GM19328 (cell line): ENCODE measurements at regions not wholly inside any gene's neighbourhood (a gene's known extent, or its start where the extent isn't known, plus 50 kb on each side); places are given as distances from the start of the nearest gene placed in this dataset.
"Not testable (repeated sequence)": the region's sequence is repeated elsewhere in the genome, so short reads cannot be mapped to it uniquely, and the experiment has no call there.

Source experiments
- ATAC-seq: cut with Tn5 transposase; IDR thresholded peaks from one replicate; pipeline ENCODE4 v1.9.1; 2021; ENCODE audit warnings: mild to moderate bottlenecking, moderate library complexity; ENCODE audit not compliant: unreplicated experiment

DNA sequence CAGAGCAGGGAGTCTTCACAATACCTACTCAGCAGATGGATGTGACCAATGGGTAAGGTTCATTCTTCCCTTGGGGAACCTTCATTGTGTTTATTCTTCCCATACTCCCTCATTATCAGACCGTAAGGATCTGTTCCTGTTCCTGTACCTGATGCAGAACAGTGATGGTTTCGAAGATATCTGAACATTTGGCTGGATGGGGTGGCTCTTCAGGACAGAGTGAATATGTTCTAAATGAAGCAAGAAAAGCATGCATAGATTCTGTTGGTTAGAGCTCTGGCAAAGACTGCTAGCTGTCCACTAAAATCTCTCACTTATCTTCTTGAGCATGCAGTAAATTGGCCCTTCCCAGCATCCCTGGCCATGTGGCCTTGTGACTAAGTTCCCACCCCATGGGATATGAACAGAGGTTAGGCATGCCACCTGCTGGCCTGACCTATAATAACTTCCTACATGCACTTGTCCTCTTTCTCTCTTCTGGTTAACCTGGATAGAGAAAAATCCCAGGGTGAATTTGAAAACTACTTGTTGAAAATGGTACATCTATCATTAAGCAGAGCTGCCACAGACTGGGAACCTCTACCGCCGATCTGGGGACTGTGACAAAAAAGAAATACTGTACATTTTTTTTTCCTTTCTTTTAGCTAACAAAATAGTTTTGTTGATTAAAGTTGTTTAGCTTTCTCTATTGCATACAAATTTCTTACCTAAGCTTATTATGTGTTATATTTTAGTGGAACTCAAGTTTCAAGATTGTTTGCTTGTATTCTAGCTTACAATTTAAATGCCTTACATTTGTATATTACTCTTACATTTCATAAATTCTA lies 60.0 kb upstream of the BANK1 start:
- ATAC-seq: peak; percentile 74

DNA sequence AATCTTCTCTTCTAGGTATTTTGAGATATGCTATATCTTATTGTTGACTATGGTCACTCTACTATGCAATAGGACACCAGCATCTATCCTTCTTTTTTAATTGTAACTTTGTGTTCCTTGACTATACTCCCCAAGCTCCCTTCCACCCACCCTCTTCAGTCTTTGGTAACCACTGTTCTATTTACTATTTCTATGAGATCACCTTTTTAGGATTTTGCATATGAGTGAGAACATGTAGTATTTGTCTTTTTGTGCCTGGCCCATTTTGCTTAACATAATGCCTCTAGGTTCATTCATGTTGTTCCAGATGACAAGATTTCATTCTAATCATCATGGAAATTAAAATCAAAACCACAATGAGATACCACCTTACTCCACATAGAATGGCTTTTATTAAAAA lies 63.3 kb upstream of the BANK1 start:
- ATAC-seq: no peak

DNA sequence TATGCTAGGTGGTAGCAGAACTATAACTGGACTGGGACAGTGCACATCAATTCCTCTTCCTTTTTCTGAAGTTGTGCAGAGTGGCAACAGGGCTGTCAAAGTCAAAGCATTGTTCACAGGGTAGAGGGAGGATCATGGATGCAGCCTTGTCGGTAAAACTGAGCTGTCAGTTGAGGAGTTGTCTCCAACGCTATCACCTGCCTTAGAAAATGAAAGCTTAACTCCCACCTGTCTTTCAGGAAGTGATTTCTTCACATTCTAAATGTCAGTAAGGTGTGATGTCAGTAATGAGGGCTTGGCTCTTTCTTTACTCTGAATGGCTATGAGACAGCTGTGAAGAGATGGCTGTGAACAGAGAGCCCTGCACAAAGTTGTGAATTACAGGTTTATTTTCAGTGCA lies 66.4 kb upstream of the BANK1 start:
- no peak for ATAC-seq

GRCh38 chr4:101718810-101719209 lies 71.7 kb upstream of the BANK1 start:
- no peak for ATAC-seq

DNA sequence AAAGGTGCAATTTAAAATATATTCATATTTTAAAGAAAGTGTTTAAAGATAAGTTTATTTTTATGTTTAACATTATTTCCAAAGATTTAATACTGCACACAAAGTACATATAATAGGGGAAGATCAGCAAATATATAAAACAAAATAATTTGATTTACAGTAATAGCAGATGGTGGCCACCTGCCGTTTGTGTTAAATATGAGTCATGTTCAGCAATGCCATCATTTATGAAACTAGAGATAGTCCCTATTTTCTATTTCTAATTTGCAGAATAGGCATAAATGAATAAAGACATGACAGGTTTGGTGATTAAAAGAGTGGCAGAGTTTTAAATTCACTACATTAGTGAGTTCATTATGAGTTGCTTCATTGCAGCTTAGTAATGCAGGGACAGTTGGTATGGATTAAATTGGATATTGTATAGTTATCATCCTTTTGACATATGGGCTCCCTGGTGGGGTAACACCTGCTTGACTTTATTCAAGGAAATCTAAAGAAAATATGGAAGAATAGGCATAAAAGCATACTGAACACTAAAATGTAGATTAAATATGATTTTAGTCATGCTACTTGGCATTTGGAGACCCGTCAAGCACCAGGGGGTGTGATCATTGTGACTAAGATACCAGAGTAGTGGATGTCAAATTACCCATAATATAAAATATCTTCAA lies 78.8 kb upstream of the BANK1 start:
- no peak for ATAC-seq

- no peak for ATAC-seq
Observed at GRCh38 chr4:101710806-101711205, 79.7 kb upstream of the BANK1 start.

DNA sequence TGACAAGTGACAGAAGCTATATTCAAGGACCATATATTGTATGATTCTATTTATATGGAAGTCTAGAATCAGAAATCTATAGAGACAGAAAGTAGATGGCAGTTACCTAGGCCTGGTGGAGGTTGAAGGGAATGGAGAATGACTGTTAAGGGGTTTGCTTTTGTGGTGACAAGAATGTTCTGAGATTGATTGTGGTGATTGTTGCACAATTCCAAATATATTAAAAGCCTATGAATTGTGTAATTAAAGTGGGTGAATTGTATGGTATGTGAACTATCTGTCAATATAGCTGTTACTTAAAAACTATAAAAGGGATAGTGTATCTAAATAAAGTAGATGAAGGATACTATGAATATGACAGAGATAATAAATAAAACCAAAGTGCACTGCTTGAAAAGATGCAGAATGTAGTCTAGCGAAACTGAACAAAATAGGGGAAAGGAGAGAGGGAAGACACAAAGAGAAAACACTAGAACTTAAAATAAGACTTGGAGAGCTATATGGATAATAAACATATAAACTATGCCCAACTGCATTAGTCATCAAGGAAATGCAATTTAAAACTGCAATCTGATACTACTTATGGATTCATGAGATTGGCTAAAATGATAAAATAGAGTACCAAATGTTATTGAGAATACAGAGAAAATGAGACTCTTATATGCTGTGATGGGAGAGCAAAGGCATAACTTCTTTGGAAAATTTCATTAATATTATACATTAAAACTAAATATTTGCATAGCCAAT lies 82.1 kb upstream of the BANK1 start:
- no peak for ATAC-seq

GRCh38 chr4:101707596-101707995 lies 82.9 kb upstream of the BANK1 start:
- ATAC-seq: no peak

- no peak for ATAC-seq
Observed at GRCh38 chr4:101706535-101707057, 83.9 kb upstream of the BANK1 start.

GRCh38 chr4:101701551-101701950 lies 89.0 kb upstream of the BANK1 start:
- ATAC-seq: no peak

DNA sequence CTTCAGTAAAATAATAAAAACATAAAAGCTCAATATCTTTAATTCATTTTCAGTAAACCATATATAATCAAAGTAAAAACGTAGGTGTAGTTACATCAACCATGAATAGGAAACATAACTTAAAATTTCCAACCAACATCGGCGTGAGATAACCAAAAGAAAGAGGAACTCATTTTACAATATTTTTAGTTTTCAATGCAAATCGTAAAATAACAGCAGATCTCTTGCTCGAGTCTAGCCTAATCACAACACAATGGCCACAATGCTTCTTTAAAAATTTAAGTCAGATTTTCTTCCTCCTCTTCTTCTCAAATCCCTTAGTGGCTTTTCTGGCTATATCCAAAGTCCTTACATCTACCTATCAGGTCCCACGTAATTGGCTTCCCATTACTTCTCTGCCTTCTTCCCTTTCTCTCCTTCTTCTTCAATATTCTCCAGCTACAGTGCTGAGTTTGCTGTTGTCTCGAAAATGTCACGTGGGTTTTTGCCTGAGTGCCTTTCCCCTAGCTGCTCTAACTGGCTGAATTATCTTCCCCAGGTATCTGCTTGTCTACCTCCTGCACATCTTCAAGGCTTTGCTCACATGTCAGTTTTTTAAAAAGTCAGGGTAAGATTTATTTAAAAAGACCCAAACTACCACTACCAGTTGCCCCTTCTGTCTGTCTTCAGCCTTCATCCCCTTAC lies 90.9 kb upstream of the BANK1 start:
- peak; percentile 54 for ATAC-seq

DNA sequence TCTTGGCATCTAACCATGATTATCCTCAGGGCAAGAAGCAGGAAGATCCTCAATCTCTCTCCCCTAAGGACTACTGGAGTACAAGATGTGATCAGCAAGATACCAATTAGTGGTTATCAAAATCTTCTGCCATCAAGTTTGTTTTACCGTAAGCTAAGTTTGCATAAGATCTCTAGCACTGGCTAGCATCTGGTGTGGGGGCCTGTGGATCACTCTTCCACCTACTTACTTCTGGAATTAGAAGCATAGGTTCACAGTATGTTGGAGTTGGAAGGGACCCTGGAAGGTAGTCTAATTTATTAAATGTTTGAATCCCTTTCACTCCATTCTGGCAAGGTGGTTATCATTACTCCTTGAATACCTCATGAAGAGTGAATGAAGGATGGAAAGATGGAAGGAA lies 93.3 kb upstream of the BANK1 start:
- no peak for ATAC-seq

- ATAC-seq: no peak
Observed at GRCh38 chr4:101696276-101697010, 94.1 kb upstream of the BANK1 start.

DNA sequence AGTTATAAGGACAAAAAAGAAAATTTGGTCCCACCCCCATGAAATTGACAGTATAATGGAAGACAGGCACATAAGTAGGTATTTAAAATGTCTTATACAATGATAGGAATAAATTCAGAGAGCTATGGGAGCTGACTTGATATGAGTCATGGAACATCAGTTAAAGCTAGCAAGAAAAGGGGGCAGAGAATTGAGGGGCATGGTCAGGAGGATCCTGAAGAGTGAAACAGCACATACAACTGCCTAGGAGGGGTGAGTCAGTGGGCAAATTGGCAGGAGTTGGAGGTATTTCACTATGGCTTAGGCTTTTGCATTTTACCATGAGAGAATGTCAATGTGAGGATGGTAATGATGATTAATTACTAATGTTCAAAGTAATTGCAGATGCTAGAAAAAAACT lies 95.4 kb upstream of the BANK1 start:
- ATAC-seq: no peak

GRCh38 chr4:101694403-101694802 lies 96.1 kb upstream of the BANK1 start:
- ATAC-seq: not testable (repeated sequence)

GRCh38 chr4:101693842-101694398 lies 96.6 kb upstream of the BANK1 start:
- ATAC-seq: peak; percentile 52

GRCh38 chr4:101689220-101689619 lies 101.3 kb upstream of the BANK1 start:
- ATAC-seq: no peak

- ATAC-seq: no peak
Observed at GRCh38 chr4:101685126-101685525, 105.4 kb upstream of the BANK1 start.

- ATAC-seq: no peak
Observed at GRCh38 chr4:101682946-101683345, 107.6 kb upstream of the BANK1 start.

- no peak for ATAC-seq
Observed at GRCh38 chr4:101678180-101678579, 112.3 kb upstream of the BANK1 start.
